GM23248 (cell line): ENCODE measurements at regions not wholly inside any gene's neighbourhood (a gene's known extent, or its start where the extent isn't known, plus 50 kb on each side); places are given as distances from the start of the nearest gene placed in this dataset.

ENCODE experiments used
- EZH2 ChIP-seq: fragments of 200-600 bp; sonication (generic); IDR thresholded peaks from 2 replicates; pipeline ENCODE4 v1.6.1; 2018; ENCODE audit warnings: antibody characterized with exemption, mild to moderate bottlenecking; ENCODE audit not compliant: insufficient read depth, poor library complexity, severe bottlenecking
- EZH2phosphoT487 ChIP-seq: fragments of 200-600 bp; sonication (generic); IDR thresholded peaks from 2 replicates; pipeline ENCODE4 v1.6.1; 2018; ENCODE audit warnings: antibody characterized with exemption, moderate library complexity, mild to moderate bottlenecking, low read depth; ENCODE audit not compliant: insufficient read depth

DNA sequence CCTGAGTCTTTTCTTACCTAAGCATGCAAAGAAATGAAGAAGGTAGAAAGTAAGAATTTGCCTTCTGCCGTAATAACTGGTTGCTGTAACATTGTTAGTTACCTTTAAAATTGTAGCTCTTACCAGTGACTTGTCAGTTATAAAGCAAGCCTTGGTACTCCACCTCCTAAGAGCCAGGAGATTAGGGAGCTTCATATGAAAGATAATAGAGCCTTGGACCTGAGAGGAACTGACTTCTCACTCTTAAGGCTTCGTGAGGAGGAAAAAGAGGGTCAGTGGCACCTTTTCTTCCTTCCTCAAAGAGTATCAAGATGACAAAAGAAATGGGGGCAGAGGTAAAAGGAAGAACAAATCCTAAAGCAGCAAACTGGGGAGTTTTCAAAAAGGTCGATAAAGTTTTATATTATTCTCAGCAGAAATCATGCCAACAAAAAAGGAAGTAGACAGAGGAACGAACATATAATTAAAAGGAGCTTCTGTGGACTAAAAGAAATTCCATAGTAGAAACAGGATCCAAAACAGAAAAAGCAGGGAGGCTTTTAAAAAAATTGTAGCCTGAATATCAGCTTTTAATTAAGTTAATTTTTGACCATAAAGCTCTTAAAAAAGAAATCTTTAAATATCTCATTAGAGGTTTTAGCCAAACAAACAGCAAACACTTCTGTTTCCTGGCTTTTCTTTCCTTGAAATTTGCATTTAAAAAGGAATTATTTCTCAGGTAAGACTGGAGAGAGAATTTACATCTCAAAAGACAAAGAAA lies 847.1 kb upstream of the ALCAM start:
- no peak for TF ChIP-seq EZH2phosphoT487
- TF ChIP-seq EZH2, result no peak
